GM18951 (cell line): ENCODE measurements at regions not wholly inside any gene's neighbourhood (a gene's known extent, or its start where the extent isn't known, plus 50 kb on each side); places are given as distances from the start of the nearest gene placed in this dataset.

Experiments used
- POLR2A ChIP-seq: IDR thresholded peaks from 4 replicates; pipeline ENCODE4 v1.6.1; 2011; ENCODE audit warnings: mild to moderate bottlenecking; ENCODE audit not compliant: insufficient read length, insufficient read depth; ENCODE audit errors: extremely low read depth
- in situ Hi-C: fragments of 300-500 bp; cut with MboI; formaldehyde crosslinking; loops from one replicate; pipeline ENCODE4 v1.12.0; 2022; ENCODE audit warnings: low sequenced_read_pairs, mixed read lengths, inconsistent platforms; ENCODE audit not compliant: unreplicated experiment

DNA sequence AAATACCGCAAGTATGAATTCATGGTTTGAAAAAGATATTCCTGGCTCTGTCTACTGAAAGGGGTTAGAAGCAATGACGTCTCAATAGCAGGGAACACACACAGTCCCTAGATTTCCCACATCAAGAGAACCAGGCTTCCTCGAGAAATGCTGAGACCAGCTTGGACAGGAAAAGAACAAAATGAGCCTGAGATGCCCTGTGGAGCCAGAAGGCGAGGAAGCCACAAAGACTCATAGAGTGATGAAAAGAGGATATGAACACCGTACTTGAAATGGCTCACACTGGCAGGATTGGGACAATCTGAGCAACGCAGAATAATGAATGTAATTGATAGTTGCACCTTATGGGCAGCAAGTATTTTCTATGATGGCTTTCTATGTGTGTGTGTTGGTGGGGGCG lies 302.4 kb upstream of the ATP10A start:
- in situ Hi-C loops: no loop called here
- TF ChIP-seq POLR2A: no peak

DNA sequence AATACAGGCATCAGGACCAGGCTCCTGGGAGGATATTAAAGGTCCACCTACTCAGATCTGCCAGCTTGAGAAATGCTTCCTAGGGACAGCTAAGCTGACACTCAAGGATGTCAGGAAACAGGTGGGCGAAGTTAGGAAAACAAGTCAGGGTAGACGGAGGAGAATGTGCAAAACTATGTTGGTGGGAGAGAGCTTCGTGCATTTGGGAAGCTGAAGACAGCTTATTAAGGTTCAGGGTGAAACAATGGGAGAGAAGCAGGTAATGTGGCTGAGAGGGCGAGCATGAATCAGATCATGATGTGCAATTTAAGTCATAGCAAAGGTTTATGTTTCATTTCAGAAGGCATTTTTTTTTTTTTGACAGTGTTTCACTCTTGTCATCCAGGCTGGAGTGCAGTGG lies 297.2 kb upstream of the ATP10A start:
- in situ Hi-C loops: no loop called here
- no peak for TF ChIP-seq POLR2A

DNA sequence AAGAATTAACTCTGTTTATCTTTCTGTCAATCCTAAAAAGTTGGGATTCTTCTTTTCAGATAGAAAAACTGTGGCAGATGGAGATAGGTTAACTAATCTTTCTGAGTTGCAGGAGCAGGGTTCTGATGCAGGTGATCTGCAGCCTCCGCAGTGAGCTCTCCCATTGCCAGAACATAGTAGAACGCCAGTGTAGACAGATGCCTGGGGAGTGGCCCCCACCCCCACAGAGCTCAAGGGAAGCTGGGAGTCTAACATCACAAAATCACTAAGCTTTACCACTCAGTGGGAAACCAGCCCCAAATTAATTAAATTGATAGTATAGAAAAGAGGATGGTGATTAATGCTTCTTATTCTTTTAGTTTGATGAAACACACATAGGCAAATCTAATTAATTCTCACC lies 295.0 kb upstream of the ATP10A start:
- TF ChIP-seq POLR2A: no peak
- in situ Hi-C loops: no loop called here

DNA sequence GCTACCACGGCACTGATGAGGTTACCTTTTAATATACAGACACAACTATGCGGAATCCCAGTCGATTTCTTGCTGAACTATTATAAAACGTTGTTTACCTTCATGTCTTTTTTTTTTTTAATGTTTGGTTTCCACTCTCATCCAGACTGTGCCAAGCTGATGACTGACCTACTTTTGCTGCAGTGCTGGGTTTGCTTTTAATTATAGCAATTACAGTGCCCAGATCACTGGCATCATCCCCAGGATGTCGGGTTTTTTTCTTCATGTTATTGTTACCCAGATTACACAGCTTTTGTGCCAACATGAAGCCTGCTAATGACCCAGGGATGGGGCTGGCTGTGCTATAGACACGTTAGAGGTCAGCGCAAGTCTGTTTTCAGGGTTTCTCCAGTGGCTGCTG lies 294.0 kb upstream of the ATP10A start:
- no peak for TF ChIP-seq POLR2A
- in situ Hi-C loops: no loop called here

DNA sequence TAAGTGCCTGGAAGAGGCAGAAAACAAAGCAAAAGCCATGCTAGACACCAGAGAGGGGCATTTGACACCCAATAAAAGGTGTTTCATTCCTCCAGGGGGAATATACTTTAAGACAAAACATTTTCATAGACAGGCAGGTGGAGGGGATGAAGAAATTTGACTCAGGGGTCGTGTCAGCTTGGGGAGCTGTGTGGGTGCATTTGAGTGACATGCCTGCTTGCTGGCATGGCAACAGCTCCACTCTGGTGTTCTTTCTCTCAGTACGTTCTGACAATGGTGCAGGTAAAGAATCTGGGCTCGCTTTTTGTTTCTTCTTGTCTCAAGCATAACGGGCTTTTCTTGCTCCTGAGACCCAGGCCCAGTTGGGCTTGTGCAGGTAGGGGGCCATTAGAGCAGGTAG lies 292.9 kb upstream of the ATP10A start:
- no peak for TF ChIP-seq POLR2A
- in situ Hi-C loops: no loop called here

DNA sequence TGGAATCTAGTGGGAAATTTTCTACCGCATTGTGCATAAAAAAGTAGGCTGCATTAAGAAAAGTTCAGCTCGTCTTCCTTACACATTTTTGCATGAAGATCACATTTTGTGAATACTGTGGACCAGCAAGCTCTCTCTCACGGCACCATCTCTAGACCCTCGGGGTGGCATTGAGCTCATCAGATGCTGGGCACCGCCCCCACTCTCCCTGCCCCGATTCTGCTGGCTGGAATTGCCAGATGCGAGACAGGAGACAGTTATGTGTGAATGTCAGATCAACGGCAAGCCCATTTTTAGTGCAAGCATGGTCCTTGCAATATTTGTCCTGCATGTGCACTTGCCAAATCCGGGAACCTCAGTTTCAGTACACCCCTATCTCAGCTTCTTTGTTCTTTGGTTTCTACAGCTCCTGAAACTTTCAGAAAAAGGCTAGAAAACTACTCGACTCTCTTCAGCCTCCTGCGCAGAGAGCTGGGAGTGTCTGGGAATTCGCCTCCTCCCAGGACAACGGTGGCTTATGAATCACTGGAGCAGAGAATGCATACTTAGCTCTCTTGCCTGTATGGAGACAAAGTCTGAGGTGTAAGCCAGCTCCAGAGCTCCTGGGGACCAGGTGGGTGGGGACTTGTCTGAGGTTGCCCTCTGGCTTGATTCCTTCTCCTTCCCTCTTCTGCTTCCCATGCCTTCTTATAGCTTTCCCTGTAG lies 285.2 kb upstream of the ATP10A start:
- in situ Hi-C loops: no loop called here
- no peak for TF ChIP-seq POLR2A

DNA sequence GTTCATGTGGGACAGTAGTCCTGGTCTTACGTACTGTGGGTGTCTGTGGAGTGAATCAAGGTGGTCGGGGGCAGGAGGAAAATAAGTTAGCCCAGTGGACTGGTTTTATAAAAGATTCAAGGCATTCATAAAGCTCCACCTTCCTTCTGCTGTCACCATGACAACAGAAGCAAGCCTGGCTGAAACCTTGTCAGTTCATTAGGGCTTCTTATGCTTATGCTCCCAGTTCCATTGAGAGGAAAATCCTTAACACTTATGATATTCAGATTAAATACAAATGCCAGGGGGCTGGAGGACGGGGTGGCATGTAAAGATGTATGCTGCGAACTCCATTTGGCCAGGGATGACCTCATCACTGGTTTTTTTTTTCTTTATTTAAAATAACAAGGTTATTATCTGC lies 283.1 kb upstream of the ATP10A start:
- in situ Hi-C loops: no loop called here
- no peak for TF ChIP-seq POLR2A

DNA sequence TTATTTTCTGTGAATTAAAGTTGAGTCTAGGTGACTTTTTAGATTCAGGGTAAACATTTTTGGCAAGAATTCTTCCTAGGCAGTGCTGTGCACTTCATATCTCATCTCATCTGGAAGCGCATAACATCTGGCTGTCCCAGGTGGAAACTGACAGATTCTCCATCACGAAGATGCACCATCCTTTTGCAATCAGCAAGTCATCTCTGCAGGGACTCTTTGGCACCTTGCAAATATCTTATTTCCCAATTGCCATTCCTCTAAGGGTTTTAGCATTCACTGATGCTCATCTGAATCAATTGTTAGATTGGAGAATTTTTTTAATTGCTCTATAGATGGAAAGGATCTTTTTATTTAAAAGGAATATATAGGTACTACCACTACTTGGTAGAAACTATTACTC lies 282.7 kb upstream of the ATP10A start:
- TF ChIP-seq POLR2A: no peak
- in situ Hi-C loops: no loop called here

DNA sequence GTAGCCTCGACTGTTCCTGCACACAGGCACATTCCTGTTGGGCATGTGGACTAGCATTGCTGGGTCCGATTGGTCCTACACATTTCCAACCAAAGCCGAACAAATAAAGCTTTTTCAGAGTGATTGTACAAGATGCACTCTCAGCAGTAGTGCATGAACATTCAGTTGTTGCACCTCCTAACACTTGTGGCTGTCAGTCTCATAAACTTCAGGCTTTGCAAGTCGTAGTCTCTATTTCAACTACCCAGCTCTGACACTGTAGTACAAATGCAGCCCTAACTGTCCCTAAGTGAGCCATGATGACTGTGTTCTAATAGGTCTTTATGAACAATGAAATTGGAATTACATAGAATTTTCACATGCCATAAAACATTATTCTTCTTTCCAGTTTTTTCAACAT lies 281.7 kb upstream of the ATP10A start:
- in situ Hi-C loops: no loop called here
- no peak for TF ChIP-seq POLR2A

DNA sequence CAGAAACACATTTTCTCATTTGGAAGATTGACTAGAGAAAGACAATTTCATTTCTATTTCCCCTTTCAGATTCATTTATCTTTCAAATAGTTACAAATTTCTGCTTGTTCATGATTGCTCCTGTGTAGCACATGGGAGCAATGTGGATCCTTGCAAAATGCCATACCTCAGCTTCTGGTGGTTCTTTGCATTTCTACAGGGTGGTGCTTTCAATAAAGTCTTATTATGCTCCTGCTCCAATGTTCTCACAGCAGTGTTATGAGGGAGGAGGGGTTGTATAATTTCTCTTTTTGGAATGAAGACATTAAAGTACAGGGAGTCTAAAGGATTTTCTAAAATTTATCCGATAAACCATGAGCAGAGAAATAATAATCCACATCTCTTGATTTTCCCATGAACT lies 280.1 kb upstream of the ATP10A start:
- in situ Hi-C loops: no loop called here

DNA sequence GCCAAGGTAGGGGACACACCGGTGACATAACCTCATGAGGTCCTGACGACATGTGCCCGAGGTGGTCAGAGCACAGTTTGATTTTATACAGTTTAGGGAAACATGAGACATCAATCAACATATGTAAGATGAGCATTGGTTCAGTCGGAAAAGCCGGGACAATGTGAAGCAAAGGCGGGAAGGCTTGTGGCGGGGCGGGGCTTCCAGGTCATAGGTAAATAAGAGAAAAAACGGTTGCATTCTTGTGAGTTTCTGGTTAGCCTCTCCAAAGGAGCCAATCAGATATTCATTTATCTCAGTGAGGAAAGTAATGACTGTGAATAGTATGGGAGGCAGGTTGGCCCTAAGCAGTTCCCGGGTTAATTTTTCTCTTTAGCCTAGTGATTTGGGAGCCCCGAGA lies 271.7 kb upstream of the ATP10A start:
- in situ Hi-C loops: no loop called here

More for the DNA sequence above, 280.1 kb upstream of the ATP10A start:
- no peak for TF ChIP-seq POLR2A

DNA sequence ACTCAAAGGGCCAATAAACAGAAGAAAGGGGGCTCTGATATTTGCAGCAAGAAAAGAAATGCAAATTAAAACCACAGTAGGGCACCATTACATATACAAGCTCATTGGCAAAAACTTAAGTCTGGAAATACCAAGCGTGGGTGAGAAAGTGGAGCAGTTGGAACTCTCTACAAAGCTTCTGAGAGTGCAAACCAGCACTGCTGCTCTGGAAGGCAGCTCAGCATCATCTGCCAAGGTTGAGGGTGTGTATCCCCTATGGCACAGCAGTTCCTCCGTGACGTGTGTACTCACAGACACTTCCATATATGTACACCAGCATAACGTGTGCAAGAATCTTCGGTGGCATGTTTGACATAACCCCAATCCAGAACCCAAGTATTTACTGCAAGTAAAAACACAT lies 271.0 kb upstream of the ATP10A start:
- TF ChIP-seq POLR2A: no peak
- in situ Hi-C loops: no loop called here

More for the DNA sequence above, 271.7 kb upstream of the ATP10A start:
- no peak for TF ChIP-seq POLR2A

DNA sequence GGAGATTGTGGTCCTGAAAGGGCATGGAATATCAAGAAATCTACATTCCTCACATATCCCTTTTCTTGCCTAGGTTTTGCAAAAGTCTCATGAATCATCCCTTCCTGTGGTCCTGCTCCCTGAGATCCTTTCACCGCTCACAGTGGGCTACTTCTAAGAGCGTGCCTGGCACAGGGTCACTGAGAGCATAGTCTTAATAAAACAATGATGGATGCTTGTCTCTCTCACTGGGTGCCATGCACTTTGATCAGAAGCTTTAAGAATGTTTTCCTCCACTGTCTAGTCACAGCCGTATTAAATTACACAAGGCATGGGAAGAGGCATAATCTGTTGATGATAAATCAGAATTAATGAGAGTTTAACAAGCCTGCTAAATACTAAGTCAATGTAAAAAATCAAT lies 269.7 kb upstream of the ATP10A start:
- no peak for TF ChIP-seq POLR2A
- in situ Hi-C loops: no loop called here

DNA sequence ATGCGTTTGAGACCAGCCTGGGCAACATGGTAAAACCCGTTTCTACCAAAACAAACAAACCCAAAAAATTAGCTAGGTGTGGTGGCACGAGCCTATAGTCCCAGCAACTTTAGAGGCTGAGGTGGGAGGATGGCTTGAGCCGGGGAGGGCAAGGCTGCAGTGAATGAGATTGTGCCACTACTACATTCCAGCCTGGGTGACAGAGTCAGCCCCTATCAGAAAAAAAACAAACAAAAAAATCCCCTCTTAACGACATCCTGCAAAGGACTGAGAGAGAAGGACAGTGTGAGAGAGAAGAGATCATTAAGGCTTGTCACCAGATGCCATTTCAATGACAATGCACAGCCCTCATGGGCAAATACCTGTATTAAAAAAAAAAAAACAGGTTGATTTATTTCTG lies 266.7 kb upstream of the ATP10A start:
- in situ Hi-C loops: no loop called here
- TF ChIP-seq POLR2A: no peak
